Naive thymus-derived CD8-positive, alpha-beta T cell (primary cell): ENCODE measurements at regions not wholly inside any gene's neighbourhood (a gene's known extent, or its start where the extent isn't known, plus 50 kb on each side); places are given as distances from the start of the nearest gene placed in this dataset.
A peak's percentile ranks its signal among the peaks of the same experiment; 100 is the strongest.

Experiments
- ATAC-seq, 2 donors: fragments of 150-1000 bp; cut with Tn5 transposase in 1 of 2; sonication (Bioruptor Pico), chemical (Tn5 transposase) in 1 of 2; 1 replicate in 1 of 2; 2 replicates in 1 of 2; pipeline ENCODE4 v1.10.0; 2021; ENCODE audit warnings: mild to moderate bottlenecking in 2 of 2, moderate library complexity in 2 of 2
- POLR2A ChIA-PET: fragments of 350-600 bp; sonication (Branson Sonifier 250); formaldehyde crosslinking; loops from one replicate; lab custom pipeline; 2021; ENCODE audit warnings: antibody characterized with exemption; lab: Charles Lee
- DNase-seq, 10 donors: peaks; one replicate each; pipeline versions ENCODE4 v3.0.0 to v3.0.0-alpha.2; 2020 to 2022
- H3K27ac Mint-ChIP-seq, 10 donors: one replicate each; pipeline ENCODE4 v1.8.0; 2020 to 2022; ENCODE audit warnings: mild to moderate bottlenecking in 10 of 10, mixed read lengths in 10 of 10, moderate library complexity in 4 of 10, inconsistent platforms in 1 of 10
- H3K27me3 Mint-ChIP-seq, 5 donors: one replicate each; pipeline ENCODE4 v1.8.0; 2021 to 2022; ENCODE audit warnings: mixed read lengths in 5 of 5
- H3K36me3 Mint-ChIP-seq, 3 donors: one replicate each; pipeline ENCODE4 v1.8.0; 2020 to 2022; ENCODE audit warnings: mixed read lengths in 3 of 3, mild to moderate bottlenecking in 2 of 3, inconsistent platforms in 1 of 3
- H3K4me1 Mint-ChIP-seq, 4 donors: one replicate each; pipeline ENCODE4 v1.8.0; 2021 to 2022; ENCODE audit warnings: mixed read lengths in 4 of 4
- H3K4me3 Mint-ChIP-seq, 10 donors: one replicate each; pipeline ENCODE4 v1.8.0; 2020 to 2022; ENCODE audit warnings: mild to moderate bottlenecking in 10 of 10, mixed read lengths in 10 of 10, moderate library complexity in 6 of 10, inconsistent platforms in 1 of 10
- H3K9me3 Mint-ChIP-seq, 9 donors: one replicate each; pipeline ENCODE4 v1.8.0; 2020 to 2022; ENCODE audit warnings: mixed read lengths in 9 of 9, mild to moderate bottlenecking in 3 of 9, inconsistent platforms in 1 of 9, moderate library complexity in 1 of 9

GRCh38 chr2:19484736-19485135 lies 126.3 kb upstream of the OSR1 start:
- DNase-seq: no peak
- Mint-ChIP-seq H3K4me3 (no peak overlapping the region), H3K27ac (no peak overlapping the region), H3K27me3 (peaks cover 8 to 44% (median 24%) of the 10 kb centered on the region in 5 donors), H3K4me1 (no peaks in the 10 kb centered on the region), H3K9me3 (peaks cover 0 to 4% (median 0%) of the 10 kb centered on the region in 9 donors), H3K36me3 (no peaks in the 10 kb centered on the region)
- no peak for ATAC-seq
- POLR2A ChIA-PET: no interaction called here

DNA sequence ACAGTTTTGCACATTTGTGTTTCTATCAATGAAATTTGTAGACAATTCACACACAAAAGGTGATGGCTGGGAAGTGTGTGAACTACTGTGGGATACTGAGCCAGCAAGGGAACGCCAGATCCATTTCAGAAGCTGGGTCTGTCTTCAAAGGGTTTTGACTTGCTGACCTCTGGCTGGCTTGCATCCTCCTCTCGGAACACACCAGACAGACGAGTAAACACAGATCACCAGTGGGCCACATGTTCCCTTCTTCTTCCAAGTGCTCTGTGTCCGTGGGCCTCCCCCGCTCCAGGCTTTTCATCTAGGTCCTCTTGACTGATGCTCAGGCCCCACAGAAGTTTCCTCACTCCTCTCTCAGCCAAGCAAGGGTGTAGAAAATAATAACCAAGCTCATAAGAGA lies 122.2 kb upstream of the OSR1 start:
- Mint-ChIP-seq H3K27me3 (peaks cover 5 to 48% (median 22%) of the 10 kb centered on the region in 5 donors), H3K4me1 (no peaks in the 10 kb centered on the region), H3K36me3 (peaks cover 0 to 16% (median 5%) of the 10 kb centered on the region in 3 donors), H3K9me3 (peaks cover 0 to 10% (median 0%) of the 10 kb centered on the region in 9 donors), H3K27ac (no peak overlapping the region), H3K4me3 (no peak overlapping the region)
- no peak for DNase-seq
- POLR2A ChIA-PET: no interaction called here
- ATAC-seq: no peak

GRCh38 chr2:19479666-19480065 lies 121.2 kb upstream of the OSR1 start:
- POLR2A ChIA-PET: no interaction called here
- Mint-ChIP-seq H3K9me3 (peaks cover 0 to 10% (median 0%) of the 10 kb centered on the region in 9 donors), H3K4me3 (no peak overlapping the region), H3K27me3 (peaks cover 2 to 48% (median 25%) of the 10 kb centered on the region in 5 donors), H3K4me1 (peaks cover 0 to 5% (median 4%) of the 10 kb centered on the region in 4 donors), H3K27ac (no peak overlapping the region), H3K36me3 (peaks cover 0 to 16% (median 5%) of the 10 kb centered on the region in 3 donors)
- ATAC-seq (no peak), DNase-seq (no peak)

- no peak for DNase-seq
- POLR2A ChIA-PET: no interaction called here
- Mint-ChIP-seq H3K27me3 (peaks cover 6 to 58% (median 30%) of the 10 kb centered on the region in 5 donors), H3K9me3 (peaks cover 0 to 15% (median 0%) of the 10 kb centered on the region in 9 donors), H3K36me3 (peaks cover 0 to 16% (median 5%) of the 10 kb centered on the region in 3 donors), H3K4me3 (no peak overlapping the region), H3K27ac (no peak overlapping the region), H3K4me1 (peaks cover 10 to 17% (median 13%) of the 10 kb centered on the region in 4 donors)
- no peak for ATAC-seq
Observed at GRCh38 chr2:19478409-19478808, 120.0 kb upstream of the OSR1 start.

GRCh38 chr2:19476327-19476726 lies 117.9 kb upstream of the OSR1 start:
- Mint-ChIP-seq H3K9me3 (peaks cover 0 to 15% (median 4%) of the 10 kb centered on the region in 9 donors), H3K4me1 (peaks cover 14 to 35% (median 18%) of the 10 kb centered on the region in 4 donors), H3K27me3 (peaks cover 16 to 78% (median 39%) of the 10 kb centered on the region in 5 donors), H3K4me3 (no peak overlapping the region), H3K27ac (no peak overlapping the region), H3K36me3 (peaks cover 0 to 22% (median 5%) of the 10 kb centered on the region in 3 donors)
- DNase-seq (no peak), ATAC-seq (no peak)
- POLR2A ChIA-PET: no interaction called here

GRCh38 chr2:19474128-19474527 lies 115.7 kb upstream of the OSR1 start:
- peak overlapping the region in 6 of 10 donors; percentile 15 to 73 (median 49) for H3K27ac Mint-ChIP-seq
- H3K27me3 Mint-ChIP-seq: peaks cover 16 to 75% (median 40%) of the 10 kb centered on the region in 5 donors
- POLR2A ChIA-PET: no interaction called here
- peaks cover 0 to 23% (median 4%) of the 10 kb centered on the region in 3 donors for H3K36me3 Mint-ChIP-seq
- H3K4me3 Mint-ChIP-seq: peak overlapping the region; percentile 12 to 76 (median 61)
- DNase-seq (peak; percentile 15 to 88 (median 72)), ATAC-seq (peak; percentile 95 to 97)
- peaks cover 14 to 37% (median 18%) of the 10 kb centered on the region in 4 donors for H3K4me1 Mint-ChIP-seq
- peaks cover 0 to 15% (median 5%) of the 10 kb centered on the region in 9 donors for H3K9me3 Mint-ChIP-seq

DNA sequence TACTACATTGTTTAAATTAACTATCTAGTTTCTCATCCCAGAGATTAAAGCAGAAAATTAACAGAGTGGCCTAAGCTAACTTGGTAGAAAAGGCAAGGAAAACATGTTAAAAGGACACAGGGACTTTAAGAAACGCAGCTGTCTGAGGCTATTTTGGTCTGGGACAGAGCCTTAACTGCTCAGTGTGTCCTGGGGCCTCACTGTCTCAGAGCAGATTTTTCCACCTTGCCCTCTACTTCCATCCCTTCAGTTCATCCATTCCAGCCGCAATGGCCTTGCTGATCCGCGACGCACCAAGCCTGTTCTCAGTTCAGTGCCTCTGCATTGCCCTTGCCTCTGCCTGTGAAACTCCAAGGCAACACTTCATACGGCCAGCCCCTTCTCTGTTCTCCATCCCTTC lies 114.9 kb upstream of the OSR1 start:
- Mint-ChIP-seq H3K36me3 (peaks cover 0 to 23% (median 2%) of the 10 kb centered on the region in 3 donors), H3K4me3 (peak overlapping the region in 2 of 10 donors; percentile 61 to 67), H3K9me3 (peaks cover 0 to 15% (median 4%) of the 10 kb centered on the region in 9 donors), H3K4me1 (peaks cover 14 to 37% (median 18%) of the 10 kb centered on the region in 4 donors), H3K27me3 (peaks cover 14 to 74% (median 36%) of the 10 kb centered on the region in 5 donors), H3K27ac (peak overlapping the region in 2 of 10 donors; percentile 50 to 66)
- ATAC-seq (no peak), DNase-seq (no peak)
- POLR2A ChIA-PET: no interaction called here

GRCh38 chr2:19472391-19472978 lies 114.1 kb upstream of the OSR1 start:
- no peak overlapping the region for H3K27ac Mint-ChIP-seq
- no peak for DNase-seq
- H3K9me3 Mint-ChIP-seq: peaks cover 0 to 11% (median 3%) of the 10 kb centered on the region in 9 donors
- H3K4me3 Mint-ChIP-seq: peak overlapping the region in 1 of 10 donors; percentile 6
- H3K36me3 Mint-ChIP-seq: peaks cover 0 to 18% (median 2%) of the 10 kb centered on the region in 3 donors
- POLR2A ChIA-PET: no interaction called here
- peaks cover 14 to 37% (median 18%) of the 10 kb centered on the region in 4 donors for H3K4me1 Mint-ChIP-seq
- no peak for ATAC-seq
- peaks cover 11 to 68% (median 36%) of the 10 kb centered on the region in 5 donors for H3K27me3 Mint-ChIP-seq

DNA sequence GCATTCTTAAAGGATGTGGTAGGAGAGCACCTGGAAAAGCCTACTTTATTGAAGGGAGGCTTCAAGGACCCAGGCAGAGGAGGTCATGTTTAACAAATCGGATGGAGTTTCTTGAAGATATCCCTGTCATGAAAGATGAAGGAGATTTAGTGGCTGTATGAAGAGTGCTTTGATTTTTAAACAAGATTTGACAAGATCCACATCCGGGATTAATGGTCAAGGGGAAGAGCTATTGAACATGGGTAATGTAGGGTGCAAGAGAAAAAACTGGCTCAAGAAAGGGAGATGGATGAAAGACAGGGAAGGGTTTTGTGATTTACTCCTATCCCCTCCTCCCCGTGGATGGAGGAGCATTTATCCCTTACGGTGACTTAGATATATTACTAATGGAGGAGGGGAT lies 113.1 kb upstream of the OSR1 start:
- Mint-ChIP-seq H3K4me3 (no peak overlapping the region), H3K27me3 (peaks cover 16 to 68% (median 31%) of the 10 kb centered on the region in 5 donors), H3K36me3 (peaks cover 0 to 12% (median 2%) of the 10 kb centered on the region in 3 donors), H3K4me1 (peaks cover 14 to 37% (median 18%) of the 10 kb centered on the region in 4 donors), H3K27ac (no peak overlapping the region), H3K9me3 (peaks cover 0 to 11% (median 3%) of the 10 kb centered on the region in 9 donors)
- DNase-seq: no peak
- ATAC-seq: no peak
- POLR2A ChIA-PET: no interaction called here

DNA sequence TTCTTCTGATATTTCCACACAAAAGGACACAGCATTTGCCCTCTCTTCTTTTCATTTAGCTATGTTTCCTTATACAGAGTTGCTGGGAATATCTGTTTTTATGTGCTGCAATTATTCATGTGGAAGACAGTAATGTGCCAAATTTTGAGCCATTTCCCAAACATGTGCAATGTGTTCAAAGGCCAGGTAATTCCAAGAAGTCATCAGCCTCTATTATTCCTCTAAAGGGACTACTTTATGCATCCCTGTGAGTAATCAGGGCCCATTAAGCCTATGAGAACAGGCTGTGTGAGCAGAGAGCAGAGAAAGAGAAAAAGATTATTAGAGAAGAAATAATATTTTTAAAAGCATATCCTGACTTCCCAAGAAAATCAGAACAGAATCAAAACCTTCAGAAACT lies 107.6 kb upstream of the OSR1 start:
- Mint-ChIP-seq H3K27ac (no peak overlapping the region), H3K4me1 (no peaks in the 10 kb centered on the region)
- POLR2A ChIA-PET: no interaction called here

GRCh38 chr2:19462256-19462645 lies 103.8 kb upstream of the OSR1 start:
- H3K4me3 Mint-ChIP-seq: no peak overlapping the region
- peaks cover 0 to 6% (median 0%) of the 10 kb centered on the region in 3 donors for H3K36me3 Mint-ChIP-seq
- no peak overlapping the region for H3K27ac Mint-ChIP-seq
- POLR2A ChIA-PET: no interaction called here
- no peak for ATAC-seq
- DNase-seq: no peak
- H3K9me3 Mint-ChIP-seq: peaks cover 0 to 9% (median 4%) of the 10 kb centered on the region in 9 donors
- H3K4me1 Mint-ChIP-seq: peaks cover 0 to 3% (median 0%) of the 10 kb centered on the region in 4 donors
- peaks cover 5 to 45% (median 17%) of the 10 kb centered on the region in 5 donors for H3K27me3 Mint-ChIP-seq

More for the DNA sequence above, 107.6 kb upstream of the OSR1 start:
- Mint-ChIP-seq H3K36me3 (peaks cover 0 to 10% (median 2%) of the 10 kb centered on the region in 3 donors), H3K9me3 (peaks cover 0 to 14% (median 6%) of the 10 kb centered on the region in 9 donors), H3K27me3 (peaks cover 13 to 56% (median 20%) of the 10 kb centered on the region in 5 donors), H3K4me3 (no peak overlapping the region)
- DNase-seq (no peak), ATAC-seq (no peak)

- H3K4me3 Mint-ChIP-seq: no peak overlapping the region
- H3K9me3 Mint-ChIP-seq: peaks cover 0 to 9% (median 4%) of the 10 kb centered on the region in 9 donors
- peaks cover 5 to 39% (median 18%) of the 10 kb centered on the region in 5 donors for H3K27me3 Mint-ChIP-seq
- ATAC-seq: no peak
- peaks cover 0 to 3% (median 0%) of the 10 kb centered on the region in 4 donors for H3K4me1 Mint-ChIP-seq
- peaks cover 0 to 6% (median 0%) of the 10 kb centered on the region in 3 donors for H3K36me3 Mint-ChIP-seq
- no peak for DNase-seq
- POLR2A ChIA-PET: no interaction called here
- H3K27ac Mint-ChIP-seq: no peak overlapping the region
Observed at GRCh38 chr2:19461504-19462255, 103.3 kb upstream of the OSR1 start.
